ENCODE measurements at regions not wholly inside any gene's neighbourhood (a gene's known extent, or its start where the extent isn't known, plus 50 kb on each side); places are given as distances from the start of the nearest gene placed in this dataset.

- TF ChIP-seq ATF6 (CRISPR knock-in tag; IDR thresholded peaks at IDR 0.05), result no peak
- no peak for TF ChIP-seq TEAD1 (CRISPR knock-in tag; IDR thresholded peaks at IDR 0.05)
- TF ChIP-seq JUND (IDR thresholded peaks at IDR 0.05; ENCODE audit: borderline replicate concordance, low read depth, low read length), result no peak
- TF ChIP-seq JUND (tag; IDR thresholded peaks at IDR 0.05; ENCODE audit: borderline replicate concordance, low read depth, low read length), result no peak
Observed at GRCh38 chr2:155418753-155419152, 720.3 kb downstream of the KCNJ3 start (continued).

GRCh38 chr2:155412598-155412997, 714.1 kb downstream of the KCNJ3 start:
- ChIA-PET CTCF (ENCODE audit: low intra/inter-chr PET ratio) (no interaction called here), POLR2A (no interaction called here)
- no peaks in the 10 kb centered on the region for H3K9me1 ChIP-seq (ENCODE audit: control insufficient read depth, insufficient read depth, low read length)
- no peak overlapping the region for H3K4me2 ChIP-seq (ENCODE audit: insufficient read depth, low read length)
- H3K79me2 ChIP-seq (ENCODE audit: control insufficient read depth, insufficient read depth, low read length), result no peaks in the 10 kb centered on the region
- FAIRE-seq (no peak), ATAC-seq (no peak), DNase-seq (ENCODE audit: extremely low read depth in 1 of 4, low spot score in 3 of 4) (no peak)
- no TSS peak for BruUV-seq (replicated peaks)
- in situ Hi-C loops (cut with MboI), result no loop called here
- 60% methylated on average over 1 of the region's 1 CpG for WGBS (ENCODE audit: insufficient coverage, low coverage, missing lambda C conversion rate)
- intact Hi-C loops (cut with micrococcal nuclease), result no loop called here
- H3K36me3 ChIP-seq (ENCODE audit: control insufficient read depth, insufficient read depth, low read length), result no peaks in the 10 kb centered on the region
- no peak overlapping the region for H3K27ac ChIP-seq (ENCODE audit: extremely low read depth, low read depth, low read length)
- no peak overlapping the region for H2AFZ ChIP-seq (ENCODE audit: low read depth, low read length)
- H4K20me1 ChIP-seq (replicated peaks; ENCODE audit: control insufficient read depth, insufficient read depth, low read length), result no peaks in the 10 kb centered on the region
- no peak overlapping the region for H3K9ac ChIP-seq (ENCODE audit: insufficient read depth in 1 of 2, low read depth in 2 of 2, low read length in 2 of 2)
- no peak overlapping the region for H3K4me3 ChIP-seq
- no peaks in the 10 kb centered on the region for H3K27me3 ChIP-seq (ENCODE audit: control insufficient read depth in 2 of 2, insufficient read depth in 2 of 2, low read length in 2 of 2)
- H3K4me1 ChIP-seq (replicated peaks in 1 of 2; ENCODE audit: control insufficient read depth in 2 of 2, insufficient read depth in 2 of 2, low read length in 2 of 2), result no peaks in the 10 kb centered on the region
- H3K9me3 ChIP-seq (replicated peaks; ENCODE audit: control insufficient read depth, insufficient read depth, low read depth, low read length), result peaks cover 4% of the 10 kb centered on the region; the same call in 1 of the 2 replicates
- no peak for TF ChIP-seq FIP1L1 (IDR thresholded peaks at IDR 0.05; ENCODE audit: low read depth, low read length, poor library complexity, severe bottlenecking)
- no peak for TF ChIP-seq ZNF175 (CRISPR knock-in tag; IDR thresholded peaks at IDR 0.05; ENCODE audit: low read depth)
- no peak for TF ChIP-seq RAD21 (CRISPR knock-in tag; conservative IDR thresholded peaks at IDR 0.05 in 1 of 2, IDR thresholded peaks at IDR 0.05 in 1 of 2)
- no peak for TF ChIP-seq DIDO1 (tag; IDR thresholded peaks at IDR 0.05; ENCODE audit: low read depth)
- no peak for TF ChIP-seq MAZ (CRISPR knock-in tag; conservative IDR thresholded peaks at IDR 0.05 in 1 of 2, IDR thresholded peaks at IDR 0.05 in 1 of 2)
- no peak for TF ChIP-seq SMARCB1 (IDR thresholded peaks at IDR 0.05; ENCODE audit: insufficient read length, low read depth)
- TF ChIP-seq POLR2H (tag; IDR thresholded peaks at IDR 0.05; ENCODE audit: low read depth), result no peak
- TF ChIP-seq CBFB (CRISPR knock-in tag; IDR thresholded peaks at IDR 0.05), result no peak
- TF ChIP-seq ZMIZ1 (IDR thresholded peaks at IDR 0.05; ENCODE audit: low read depth in 2 of 2, low read length in 2 of 2), result no peak
- no peak for TF ChIP-seq ZNF75A (CRISPR knock-in tag; IDR thresholded peaks at IDR 0.05)
- TF ChIP-seq ZNF165 (CRISPR knock-in tag; IDR thresholded peaks at IDR 0.05; ENCODE audit: borderline replicate concordance), result no peak
- TF ChIP-seq POLR2B (IDR thresholded peaks at IDR 0.05; ENCODE audit: low read depth, partially characterized antibody), result no peak
- TF ChIP-seq NFATC3 (IDR thresholded peaks at IDR 0.05), result no peak
- TF ChIP-seq HCFC1 (IDR thresholded peaks at IDR 0.05; ENCODE audit: low read depth, low read length), result no peak

Data from K562 (cell line).